Prostate gland (tissue), 2 donors: ENCODE measurements at regions not wholly inside any gene's neighbourhood (a gene's known extent, or its start where the extent isn't known, plus 50 kb on each side); places are given as distances from the start of the nearest gene placed in this dataset.

ENCODE experiments used
- DNase-seq: peaks from one replicate; pipeline ENCODE4 v3.0.0-alpha.2; 2019; ENCODE audit warnings: low spot score
- H3K27ac ChIP-seq, 2 donors: fragments of 200-600 bp; sonication (generic); 2 replicates each; pipeline ENCODE4 v1.5.1; 2017 to 2019
- H3K27me3 ChIP-seq: fragments of 200-600 bp; sonication (generic); replicated peaks from 2 replicates; pipeline ENCODE4 v1.5.1; 2019; ENCODE audit not compliant: insufficient read depth
- H3K36me3 ChIP-seq, 2 donors: fragments of 200-600 bp; sonication (generic); 1 replicate in 1 of 2; 2 replicates in 1 of 2; pipeline versions ENCODE4 v1.5.1 to v1.8.1; 2017 to 2019
- H3K4me1 ChIP-seq: fragments of 200-600 bp; sonication (generic); replicated peaks from 2 replicates; pipeline ENCODE4 v1.5.1; 2019
- H3K4me3 ChIP-seq, 2 donors: fragments of 200-600 bp; sonication (generic); 2 replicates each; pipeline ENCODE4 v1.5.1; 2017 to 2019
- H3K9me3 ChIP-seq: fragments of 200-600 bp; sonication (generic); 2 replicates; pipeline ENCODE4 v1.5.1; 2017
- POLR2A ChIP-seq: fragments of 450-650 bp; IDR thresholded peaks from one replicate; pipeline ENCODE4 v1.6.1; 2016; ENCODE audit warnings: antibody characterized with exemption, mild to moderate bottlenecking
- POLR2AphosphoS5 ChIP-seq: sonication (generic); formaldehyde crosslinking; IDR thresholded peaks from one replicate; pipeline ENCODE4 v1.6.1; 2017; ENCODE audit warnings: antibody characterized with exemption
- WGBS: methylation state at CpG from one replicate; pipeline ENCODE4 v1.1.5; 2018; 5-methylcytosine and 5-hydroxymethylcytosine counted together
- intact Hi-C: fragments of 100-400 bp; cut with DNase I; formaldehyde crosslinking; loops from one replicate; pipeline ENCODE4 v1.14.2; 2022
- TF ChIP-seq, protein P1 (sequence below), 4 experiments: fragments of 200-600 bp in 2 of 4; fragments of 450-650 bp in 2 of 4; sonication (generic) in 2 of 4; IDR thresholded peaks; 1 replicate in 3 of 4; 2 replicates in 1 of 4; pipeline ENCODE4 v1.5.1; 2016 to 2019; ENCODE audit warnings: antibody characterized with exemption in 4 of 4, mild to moderate bottlenecking in 2 of 4, moderate library complexity in 2 of 4

DNA sequence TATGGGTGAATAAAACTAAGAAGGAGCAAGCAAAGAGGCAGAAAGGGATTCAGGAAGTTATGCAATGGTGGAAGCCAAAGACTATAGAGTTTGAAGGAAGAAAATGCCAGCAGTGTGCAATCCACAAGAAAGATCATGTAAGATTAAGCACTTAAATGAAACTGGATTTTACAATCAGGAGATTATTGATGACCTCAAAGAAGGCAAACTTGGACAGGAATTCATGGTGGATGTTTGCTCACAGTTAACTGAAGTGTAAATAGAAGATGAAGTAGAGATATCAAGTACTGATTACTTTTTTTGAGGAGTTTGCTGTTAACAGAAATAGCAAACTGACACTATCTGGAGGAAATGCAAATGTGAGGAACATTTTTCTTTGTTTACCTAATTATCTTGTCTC is 308.9 kb downstream of the RND3 start:
- Histone ChIP-seq H3K4me3 (no peak overlapping the region), H3K36me3 (no peaks in the 10 kb centered on the region), H3K9me3 (no peaks in the 10 kb centered on the region), H3K27ac (no peak overlapping the region), H3K27me3 (no peaks in the 10 kb centered on the region), H3K4me1 (no peaks in the 10 kb centered on the region)
- DNase-seq = no peak
- no peak for TF ChIP-seq POLR2AphosphoS5
- TF ChIP-seq, protein P1, sequence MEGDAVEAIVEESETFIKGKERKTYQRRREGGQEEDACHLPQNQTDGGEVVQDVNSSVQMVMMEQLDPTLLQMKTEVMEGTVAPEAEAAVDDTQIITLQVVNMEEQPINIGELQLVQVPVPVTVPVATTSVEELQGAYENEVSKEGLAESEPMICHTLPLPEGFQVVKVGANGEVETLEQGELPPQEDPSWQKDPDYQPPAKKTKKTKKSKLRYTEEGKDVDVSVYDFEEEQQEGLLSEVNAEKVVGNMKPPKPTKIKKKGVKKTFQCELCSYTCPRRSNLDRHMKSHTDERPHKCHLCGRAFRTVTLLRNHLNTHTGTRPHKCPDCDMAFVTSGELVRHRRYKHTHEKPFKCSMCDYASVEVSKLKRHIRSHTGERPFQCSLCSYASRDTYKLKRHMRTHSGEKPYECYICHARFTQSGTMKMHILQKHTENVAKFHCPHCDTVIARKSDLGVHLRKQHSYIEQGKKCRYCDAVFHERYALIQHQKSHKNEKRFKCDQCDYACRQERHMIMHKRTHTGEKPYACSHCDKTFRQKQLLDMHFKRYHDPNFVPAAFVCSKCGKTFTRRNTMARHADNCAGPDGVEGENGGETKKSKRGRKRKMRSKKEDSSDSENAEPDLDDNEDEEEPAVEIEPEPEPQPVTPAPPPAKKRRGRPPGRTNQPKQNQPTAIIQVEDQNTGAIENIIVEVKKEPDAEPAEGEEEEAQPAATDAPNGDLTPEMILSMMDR (IDR thresholded peaks at IDR 0.05) = no peak
- TF ChIP-seq POLR2A = no peak
- intact Hi-C loops = no loop called here

DNA sequence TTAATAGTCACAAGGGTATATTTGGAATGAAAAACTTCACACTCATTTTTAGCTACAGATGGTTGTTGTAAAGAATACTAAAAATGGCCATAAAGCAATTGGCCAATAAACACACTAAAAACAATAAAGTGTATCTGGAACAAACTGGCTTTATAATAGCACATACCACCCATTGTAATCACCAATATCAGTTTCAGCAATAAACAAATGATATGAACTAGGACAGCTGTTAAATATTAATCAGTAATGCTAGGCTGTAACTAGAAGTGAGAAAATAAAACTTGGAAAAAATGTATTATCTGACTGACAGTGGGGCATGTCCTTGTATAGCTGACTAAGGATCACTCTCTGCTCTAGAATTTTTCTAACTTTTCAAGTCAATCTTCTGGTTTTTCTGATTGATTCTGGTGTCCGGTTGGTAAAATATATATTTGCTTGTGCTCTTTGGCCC is 312.5 kb downstream of the RND3 start:
- no peak for DNase-seq
- 21% methylated on average over 1 of the region's 1 CpG for WGBS
- intact Hi-C loops = no loop called here

DNA sequence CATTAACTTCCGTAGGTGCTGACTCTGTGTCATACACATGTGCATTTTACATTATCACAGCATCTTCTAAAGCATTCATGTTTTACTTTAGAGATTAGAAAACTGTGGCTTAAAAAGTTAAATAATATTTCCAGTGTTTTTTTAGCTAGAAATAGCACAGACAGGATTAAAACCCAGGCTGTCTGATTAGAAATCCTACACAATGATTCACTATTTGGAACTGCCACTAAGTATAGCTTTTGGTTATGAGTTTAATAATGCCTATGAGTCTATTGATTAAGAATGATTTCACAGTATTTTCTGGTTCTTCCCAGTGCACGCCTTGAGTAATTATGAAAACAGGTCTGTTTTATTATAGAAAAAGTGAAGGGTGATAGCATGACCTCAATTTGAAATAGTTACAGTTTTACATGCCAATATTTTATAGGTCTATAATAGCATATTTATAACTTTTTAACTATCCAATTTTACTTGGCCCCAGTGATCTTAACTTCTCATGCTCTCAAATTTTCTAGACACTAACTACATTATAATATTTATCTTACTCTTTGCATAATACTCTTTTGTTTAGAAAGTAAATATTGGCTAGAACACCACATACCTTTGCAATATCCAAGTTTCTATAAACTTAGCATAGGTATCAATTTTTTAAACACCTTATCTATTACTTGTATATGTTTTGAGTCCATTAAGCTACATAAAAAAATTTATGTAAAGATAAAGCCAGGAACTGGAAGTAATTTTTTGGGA is 313.2 kb downstream of the RND3 start:
- H3K36me3 ChIP-seq = no peaks in the 10 kb centered on the region
- H3K9me3 ChIP-seq = no peaks in the 10 kb centered on the region
- H3K27me3 ChIP-seq = no peaks in the 10 kb centered on the region
- 56% methylated on average over 2 of the region's 2 CpGs for WGBS
- H3K4me3 ChIP-seq = no peak overlapping the region
- no peak for TF ChIP-seq POLR2AphosphoS5
- intact Hi-C loops = no loop called here
- no peaks in the 10 kb centered on the region for H3K4me1 ChIP-seq
- H3K27ac ChIP-seq = no peak overlapping the region
- DNase-seq = no peak

More for the DNA sequence above, 312.5 kb downstream of the RND3 start:
- Histone ChIP-seq H3K27ac (no peak overlapping the region), H3K27me3 (no peaks in the 10 kb centered on the region), H3K4me1 (no peaks in the 10 kb centered on the region), H3K36me3 (no peaks in the 10 kb centered on the region), H3K9me3 (no peaks in the 10 kb centered on the region), H3K4me3 (no peak overlapping the region)
- TF ChIP-seq POLR2AphosphoS5 = no peak
- TF ChIP-seq POLR2A = no peak
- TF ChIP-seq, protein P1 (IDR thresholded peaks at IDR 0.05) = no peak

DNA sequence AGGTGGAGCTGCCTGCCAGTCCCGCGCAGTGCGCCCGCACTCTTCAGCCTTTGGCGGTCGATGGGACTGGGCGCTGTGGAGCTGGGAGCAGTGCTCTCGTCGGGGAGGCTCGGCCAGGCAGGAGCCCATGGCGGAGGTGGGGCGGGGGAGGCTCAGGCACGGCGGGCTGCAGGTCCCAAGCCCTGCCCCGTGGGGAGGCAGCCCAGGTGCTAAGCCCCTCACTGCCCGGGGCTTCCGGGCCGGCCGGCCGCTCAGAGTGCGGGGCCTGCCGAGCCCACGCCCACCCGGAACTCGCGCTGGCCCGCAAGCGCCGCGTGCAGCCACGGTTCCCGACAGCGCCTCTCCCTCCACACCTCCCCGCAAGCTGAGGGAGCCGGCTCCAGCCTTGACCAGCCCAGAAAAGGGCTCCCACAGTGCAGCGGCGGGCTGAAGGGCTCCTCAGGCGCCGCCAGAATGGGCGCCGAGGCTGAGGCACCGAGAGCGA is 316.4 kb downstream of the RND3 start:
- Histone ChIP-seq H3K4me3 (no peak overlapping the region), H3K4me1 (no peaks in the 10 kb centered on the region), H3K36me3 (no peaks in the 10 kb centered on the region), H3K27me3 (no peaks in the 10 kb centered on the region), H3K9me3 (no peaks in the 10 kb centered on the region), H3K27ac (no peak overlapping the region)
- DNase-seq = no peak
- intact Hi-C loops = no loop called here
- TF ChIP-seq, protein P1 (IDR thresholded peaks at IDR 0.05) = no peak
- TF ChIP-seq POLR2A = no peak
- no peak for TF ChIP-seq POLR2AphosphoS5
- WGBS = 97% methylated on average over 30 of the region's 43 CpGs

DNA sequence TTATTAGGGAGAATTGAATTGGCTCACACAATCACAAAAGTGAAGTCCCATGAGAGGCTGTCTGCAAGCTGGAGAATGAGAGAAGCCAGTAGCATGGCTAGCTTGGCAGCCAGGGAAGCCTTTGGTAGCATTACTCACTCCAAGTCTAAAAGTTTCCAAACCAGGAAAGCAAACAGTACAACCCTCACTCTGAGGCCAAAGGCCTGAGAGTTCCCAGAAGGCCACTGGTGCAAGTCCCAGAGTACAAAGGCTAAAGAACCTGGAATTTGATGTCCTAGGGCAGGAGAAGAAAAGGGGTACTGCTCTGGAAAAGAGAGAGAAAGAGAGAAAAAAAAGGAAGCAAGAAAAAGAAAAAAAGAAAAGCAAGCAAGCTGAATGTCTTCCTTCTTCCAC is 318.2 kb downstream of the RND3 start:
- no peaks in the 10 kb centered on the region for H3K27me3 ChIP-seq
- TF ChIP-seq, protein P1 (IDR thresholded peaks at IDR 0.05) = no peak
- no peak for TF ChIP-seq POLR2AphosphoS5
- no peak for TF ChIP-seq POLR2A
- H3K4me3 ChIP-seq = no peak overlapping the region
- DNase-seq = no peak
- no peaks in the 10 kb centered on the region for H3K9me3 ChIP-seq
- no peaks in the 10 kb centered on the region for H3K36me3 ChIP-seq
- no peak overlapping the region for H3K27ac ChIP-seq
- H3K4me1 ChIP-seq = no peaks in the 10 kb centered on the region
- intact Hi-C loops = no loop called here
